GM19328 (cell line): ENCODE measurements at regions not wholly inside any gene's neighbourhood (a gene's known extent, or its start where the extent isn't known, plus 50 kb on each side); places are given as distances from the start of the nearest gene placed in this dataset.
"Not testable (repeated sequence)": the region's sequence is repeated elsewhere in the genome, so short reads cannot be mapped to it uniquely, and the experiment has no call there.

Experiments
- ATAC-seq: cut with Tn5 transposase; IDR thresholded peaks from one replicate; pipeline ENCODE4 v1.9.1; 2021; ENCODE audit warnings: mild to moderate bottlenecking, moderate library complexity; ENCODE audit not compliant: unreplicated experiment

- no peak for ATAC-seq
These were observed 330.4 kb upstream of the DEPDC1 start for GRCh38 chr1:68827261-68827660.

GRCh38 chr1:68828013-68828412 lies 331.1 kb upstream of the DEPDC1 start:
- ATAC-seq = no peak

- ATAC-seq = no peak
These were observed 334.4 kb upstream of the DEPDC1 start for GRCh38 chr1:68831281-68831680.

- no peak for ATAC-seq
These were observed 351.1 kb upstream of the DEPDC1 start for GRCh38 chr1:68848017-68848416.

GRCh38 chr1:68868606-68869005 lies 371.7 kb upstream of the DEPDC1 start:
- no peak for ATAC-seq

- ATAC-seq = no peak
These were observed 376.3 kb upstream of the DEPDC1 start for GRCh38 chr1:68873144-68873543.

GRCh38 chr1:68881330-68882194 lies 384.7 kb upstream of the DEPDC1 start:
- ATAC-seq = not testable (repeated sequence)

GRCh38 chr1:68889471-68889870 lies 392.6 kb upstream of the DEPDC1 start:
- no peak for ATAC-seq

- no peak for ATAC-seq
These were observed 393.9 kb upstream of the DEPDC1 start for GRCh38 chr1:68890736-68891135.

GRCh38 chr1:68904477-68904876 lies 407.6 kb upstream of the DEPDC1 start:
- no peak for ATAC-seq

GRCh38 chr1:68906431-68906830 lies 409.5 kb upstream of the DEPDC1 start:
- no peak for ATAC-seq

- no peak for ATAC-seq
These were observed 410.6 kb upstream of the DEPDC1 start for GRCh38 chr1:68907491-68907890.

- ATAC-seq = no peak
These were observed 411.4 kb upstream of the DEPDC1 start for GRCh38 chr1:68908316-68908715.

GRCh38 chr1:68916221-68916902 lies 419.5 kb upstream of the DEPDC1 start:
- no peak for ATAC-seq

- no peak for ATAC-seq
These were observed 420.6 kb upstream of the DEPDC1 start for GRCh38 chr1:68917456-68917855.

- no peak for ATAC-seq
These were observed 421.7 kb upstream of the DEPDC1 start for GRCh38 chr1:68918563-68918962.

- no peak for ATAC-seq
These were observed 422.2 kb upstream of the DEPDC1 start for GRCh38 chr1:68919075-68919474.

- not testable (repeated sequence) for ATAC-seq
These were observed 426.7 kb upstream of the DEPDC1 start for GRCh38 chr1:68923475-68924088.

- ATAC-seq = no peak
These were observed 433.2 kb upstream of the DEPDC1 start for GRCh38 chr1:68930101-68930500.

GRCh38 chr1:68936530-68936929 lies 439.6 kb upstream of the DEPDC1 start:
- ATAC-seq = no peak

GRCh38 chr1:68938051-68938666 lies 441.3 kb upstream of the DEPDC1 start:
- ATAC-seq = no peak
